Fibroblast of the conjunctiva (primary cell): ENCODE measurements at regions not wholly inside any gene's neighbourhood (a gene's known extent, or its start where the extent isn't known, plus 50 kb on each side); places are given as distances from the start of the nearest gene placed in this dataset.
A peak's percentile ranks its signal among the peaks of the same experiment; 100 is the strongest.
"Not testable (repeated sequence)": the region's sequence is repeated elsewhere in the genome, so short reads cannot be mapped to it uniquely, and the experiment has no call there.

Source experiments
- DNase-seq: peaks from one replicate; pipeline ENCODE4 v3.0.0-alpha.2; 2010; ENCODE audit warnings: low read depth

- DNase-seq, result no peak
Observed at GRCh38 chr5:130955041-130955440, 210.0 kb downstream of the HINT1 start.

GRCh38 chr5:130954336-130954735, 210.7 kb downstream of the HINT1 start:
- no peak for DNase-seq

- no peak for DNase-seq
Observed at GRCh38 chr5:130939059-130939458, 226.0 kb downstream of the HINT1 start.

GRCh38 chr5:130937046-130937445, 228.0 kb downstream of the HINT1 start:
- no peak for DNase-seq

- peak; percentile 1 for DNase-seq
Observed at GRCh38 chr5:130923543-130924124, 241.4 kb downstream of the HINT1 start.

- DNase-seq, result no peak
Observed at GRCh38 chr5:130912088-130912487, 253.0 kb downstream of the HINT1 start.

GRCh38 chr5:130908186-130908585, 256.9 kb downstream of the HINT1 start:
- DNase-seq, result no peak

- DNase-seq, result not testable (repeated sequence)
Observed at GRCh38 chr5:130897537-130898195, 267.4 kb downstream of the HINT1 start.

GRCh38 chr5:130897181-130897536, 267.9 kb downstream of the HINT1 start:
- DNase-seq, result not testable (repeated sequence)

- DNase-seq, result no peak
Observed at GRCh38 chr5:130896636-130897035, 268.4 kb downstream of the HINT1 start.

GRCh38 chr5:130893006-130893405, 272.1 kb downstream of the HINT1 start:
- no peak for DNase-seq

GRCh38 chr5:130890610-130891009, 274.4 kb downstream of the HINT1 start:
- no peak for DNase-seq

- no peak for DNase-seq
Observed at GRCh38 chr5:130885691-130886090, 279.4 kb downstream of the HINT1 start.

- DNase-seq, result no peak
Observed at GRCh38 chr5:130885027-130885426, 280.0 kb downstream of the HINT1 start.

- no peak for DNase-seq
Observed at GRCh38 chr5:130884023-130884422, 281.0 kb downstream of the HINT1 start.

- DNase-seq, result no peak
Observed at GRCh38 chr5:130875656-130876055, 289.4 kb downstream of the HINT1 start.

- peak; percentile 16 for DNase-seq
Observed at GRCh38 chr5:130874861-130875417, 290.1 kb downstream of the HINT1 start.

GRCh38 chr5:130871346-130872086, 293.5 kb downstream of the HINT1 start:
- peak; percentile 73 for DNase-seq

- DNase-seq, result no peak
Observed at GRCh38 chr5:130870691-130871090, 294.4 kb downstream of the HINT1 start.

GRCh38 chr5:130868186-130868840, 296.7 kb downstream of the HINT1 start:
- DNase-seq, result peak; percentile 38

- DNase-seq, result no peak
Observed at GRCh38 chr5:130845049-130845765, 319.8 kb downstream of the HINT1 start.
